Embryonic facial prominence (tissue), 1 donor: ENCODE measurements at regions not wholly inside any gene's neighbourhood (a gene's known extent, or its start where the extent isn't known, plus 50 kb on each side); places are given as distances from the start of the nearest gene placed in this dataset.
"Not testable (repeated sequence)": the region's sequence is repeated elsewhere in the genome, so short reads cannot be mapped to it uniquely, and the experiment has no call there.

Experiments used
- DNase-seq: peaks from one replicate; pipeline ENCODE4 v3.0.0-alpha.2; 2016; ENCODE audit errors: extremely low spot score

DNA sequence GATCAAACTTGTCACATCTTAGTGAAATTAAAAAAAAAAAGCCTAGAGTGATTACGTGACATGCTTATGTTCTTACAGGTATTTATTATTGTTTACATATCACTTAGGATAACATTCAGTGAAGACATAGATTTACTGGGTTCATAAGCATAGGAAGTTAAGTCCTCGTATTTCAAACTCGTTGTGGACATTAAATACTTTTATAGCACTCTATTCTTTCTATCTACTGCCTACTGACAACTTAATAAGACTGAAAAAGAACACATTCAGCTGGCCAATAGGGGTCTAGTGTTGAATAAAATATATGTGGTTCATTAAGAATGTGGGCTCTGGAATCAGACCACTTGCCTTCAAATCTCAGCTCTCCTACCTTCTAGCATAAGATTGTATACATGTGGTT lies 1927.4 kb downstream of the PCDH9 start:
- DNase-seq = no peak

- no peak for DNase-seq
These were observed 1928.6 kb downstream of the PCDH9 start for GRCh38 chr13:65301506-65301905.

DNA sequence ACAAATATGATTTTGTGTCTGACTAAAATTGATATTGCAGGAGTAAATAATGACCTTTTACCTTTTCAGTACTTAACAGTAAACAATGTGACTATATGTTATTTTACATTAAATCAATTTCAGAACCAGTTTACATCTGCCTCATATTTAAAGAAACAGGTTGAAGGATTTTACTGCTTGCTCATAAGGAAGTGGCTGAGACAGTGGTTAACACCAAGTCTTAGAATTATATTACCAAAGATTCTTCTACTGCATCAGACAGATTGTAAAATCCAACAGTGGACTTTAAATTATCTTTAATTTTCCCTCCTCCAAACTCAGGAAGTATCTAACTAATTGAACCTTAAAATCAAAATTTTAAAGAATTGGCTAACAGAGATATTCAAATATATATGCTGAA lies 1929.9 kb downstream of the PCDH9 start:
- no peak for DNase-seq

GRCh38 chr13:65293530-65294198 lies 1936.5 kb downstream of the PCDH9 start:
- DNase-seq = no peak

DNA sequence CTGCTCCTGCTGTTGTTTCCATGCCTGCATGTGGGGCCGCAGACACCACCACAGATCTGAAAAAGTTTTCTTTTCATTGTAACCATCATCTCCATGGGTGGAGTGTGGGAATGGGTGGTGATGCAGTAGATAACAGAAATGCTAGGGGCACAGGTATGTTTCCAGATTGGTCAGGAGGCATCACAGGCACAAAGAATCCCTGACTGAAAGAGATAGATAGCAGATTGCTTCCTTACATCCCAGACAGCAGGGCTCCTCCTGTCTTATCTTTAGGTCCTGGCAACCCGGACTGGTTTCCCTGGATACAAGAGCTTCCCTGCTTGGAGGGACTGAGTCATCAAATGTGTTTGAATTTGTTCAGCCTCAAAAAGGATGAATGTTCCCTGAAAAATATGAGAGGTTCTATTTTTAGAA lies 1937.6 kb downstream of the PCDH9 start:
- no peak for DNase-seq

DNA sequence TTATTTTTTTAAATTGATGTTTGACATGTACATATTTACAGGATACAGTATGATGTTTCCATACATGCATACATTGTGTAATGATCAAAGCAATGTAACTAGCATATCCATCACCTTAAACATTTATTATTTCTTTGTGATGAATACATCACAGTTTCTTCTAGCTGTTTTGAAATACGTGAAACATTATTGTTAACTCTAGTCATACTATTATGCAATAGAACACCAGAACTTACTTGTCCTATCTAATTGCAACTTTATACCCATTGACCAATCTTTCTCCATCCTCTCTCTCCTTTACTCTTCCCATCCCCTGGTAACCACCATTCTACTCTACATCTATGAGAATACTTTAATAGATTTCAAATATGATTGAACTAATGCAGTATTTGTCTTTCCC lies 1942.7 kb downstream of the PCDH9 start:
- no peak for DNase-seq

DNA sequence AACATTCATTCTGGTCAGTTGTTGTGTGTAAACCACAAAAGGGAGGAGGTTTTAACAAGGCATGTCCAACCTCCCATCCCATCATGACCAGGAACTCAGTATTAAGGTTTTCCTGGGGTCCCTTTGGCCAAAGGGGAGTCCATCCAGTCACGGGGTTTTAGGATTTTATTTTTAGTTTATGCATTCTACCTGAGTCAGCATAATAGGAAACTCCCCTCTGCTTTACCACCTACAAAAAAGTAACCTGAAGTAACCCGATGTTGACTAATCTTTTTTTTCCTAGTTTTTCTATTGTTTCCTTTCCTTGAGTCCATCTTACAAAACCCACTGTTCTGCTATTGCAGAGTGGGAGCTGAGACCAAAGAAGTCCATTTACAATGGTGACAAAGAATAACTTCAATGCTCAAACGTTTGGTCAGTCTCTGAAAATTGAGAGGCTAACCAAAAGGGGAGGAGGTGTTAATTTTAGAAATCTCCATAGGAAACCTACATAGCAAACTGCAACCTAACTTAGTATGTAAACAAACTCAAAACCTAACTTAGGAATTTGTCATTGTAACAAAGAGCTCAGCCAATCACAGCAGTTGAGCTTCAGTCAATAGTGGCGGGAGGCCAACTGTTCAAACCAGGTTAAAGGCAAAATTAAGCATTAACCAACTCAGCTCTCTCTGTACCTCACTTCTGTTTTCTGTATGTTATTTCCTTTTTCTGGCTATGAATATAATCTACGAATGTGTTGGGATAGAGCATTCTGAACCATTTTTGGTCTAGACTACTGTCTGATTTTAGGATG lies 1954.1 kb downstream of the PCDH9 start:
- DNase-seq = no peak

DNA sequence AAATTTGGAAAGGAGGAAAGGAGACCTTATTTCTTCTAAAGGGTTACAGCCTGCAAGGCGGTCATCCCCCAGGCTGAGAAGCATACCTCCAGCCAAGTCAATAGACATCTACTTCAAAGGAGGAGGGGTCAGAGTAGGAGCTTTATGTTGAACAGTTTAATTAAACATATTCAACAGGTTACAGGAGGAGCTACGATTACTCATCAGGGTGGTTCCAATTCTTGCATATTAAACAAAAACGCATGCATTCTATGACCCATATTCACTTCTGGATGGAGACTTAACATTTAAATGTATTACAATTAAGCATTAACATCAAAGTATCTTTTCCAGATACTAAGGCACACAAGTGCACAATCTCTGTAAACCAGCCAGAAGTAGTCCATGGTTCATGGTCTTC lies 1955.0 kb downstream of the PCDH9 start:
- DNase-seq = no peak

DNA sequence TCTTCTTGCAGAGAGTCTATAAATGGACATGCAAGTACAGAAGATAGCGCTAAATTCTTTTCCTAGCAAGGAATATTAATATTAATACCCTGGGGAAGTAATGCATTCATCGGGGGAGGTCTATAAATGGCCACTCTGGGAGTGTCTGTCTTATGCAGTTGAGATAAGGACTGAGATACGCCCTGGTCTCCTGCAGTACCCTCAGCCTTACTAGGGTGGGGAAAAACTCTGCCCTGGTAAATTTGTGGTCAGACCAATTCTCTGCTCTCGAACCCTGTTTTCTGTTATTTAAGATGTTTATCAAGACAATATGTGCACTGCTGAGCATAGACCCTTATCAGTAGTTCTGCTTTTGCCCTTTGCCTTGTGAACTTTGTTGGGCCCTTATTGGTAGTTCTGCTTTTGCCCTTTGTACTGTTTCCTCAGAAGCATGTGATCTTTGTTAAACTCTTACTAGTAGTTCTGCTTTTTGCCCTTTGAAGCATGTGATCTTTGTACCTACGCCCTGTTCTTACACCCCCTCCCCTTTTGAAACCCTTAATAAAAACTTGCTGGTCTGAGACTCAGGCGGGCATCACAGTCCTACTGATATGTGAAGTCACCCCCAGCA lies 1956.2 kb downstream of the PCDH9 start:
- not testable (repeated sequence) for DNase-seq

DNA sequence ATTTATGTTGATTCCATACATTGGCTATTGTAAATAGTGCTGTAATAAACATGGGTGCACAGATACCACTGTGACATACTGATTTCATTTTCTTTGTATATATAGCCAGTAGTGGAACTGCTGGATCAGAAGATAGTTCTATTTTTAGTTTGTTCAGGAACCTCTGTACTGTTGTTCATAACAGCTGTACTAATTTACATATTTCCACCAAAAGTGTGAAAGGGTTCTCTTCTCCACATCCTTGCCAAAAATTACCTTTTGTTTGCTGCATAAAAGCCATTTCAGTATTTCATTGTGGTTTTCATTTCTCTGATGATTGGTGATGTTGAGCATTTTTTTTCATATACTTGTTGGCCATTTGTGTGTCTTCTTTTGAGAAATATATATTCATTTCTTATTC lies 1962.1 kb downstream of the PCDH9 start:
- no peak for DNase-seq

DNA sequence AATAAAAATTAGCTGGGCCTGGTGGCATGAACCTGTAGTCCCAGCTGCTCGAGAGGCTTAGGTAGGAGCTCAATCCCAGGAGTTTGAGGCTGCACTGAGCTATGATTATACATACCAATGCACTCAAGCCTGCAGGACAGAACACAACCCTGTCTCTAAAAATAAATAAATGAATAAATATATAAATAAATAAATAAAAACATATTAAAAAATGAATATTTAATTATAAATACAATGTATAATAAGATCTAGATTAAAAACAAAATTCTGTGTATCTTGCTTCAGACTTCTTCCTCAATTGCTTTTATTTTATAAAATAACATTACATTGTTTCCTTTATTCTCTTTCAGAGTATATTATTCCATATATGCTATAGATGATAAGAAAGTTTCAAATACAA lies 1964.1 kb downstream of the PCDH9 start:
- DNase-seq = no peak

DNA sequence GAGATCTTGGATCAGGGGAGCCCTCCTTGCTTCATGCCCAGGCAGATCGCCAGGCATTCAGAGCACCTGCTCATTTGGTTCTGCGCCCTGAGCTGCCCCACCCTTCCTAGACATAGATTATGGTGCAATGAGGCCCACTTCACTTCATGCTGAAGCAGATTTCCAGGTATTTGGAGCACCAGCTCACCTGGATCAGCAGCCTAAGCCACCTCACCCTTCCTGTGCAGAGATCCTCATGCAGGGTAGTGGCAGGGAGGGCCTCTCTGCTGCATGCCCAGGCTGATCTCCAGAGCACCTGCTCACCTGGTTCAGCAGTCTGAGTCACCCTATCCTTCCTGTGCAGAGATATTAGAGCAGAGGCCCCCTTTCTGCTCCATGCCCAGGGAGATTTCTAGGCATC lies 1966.1 kb downstream of the PCDH9 start:
- DNase-seq = no peak

DNA sequence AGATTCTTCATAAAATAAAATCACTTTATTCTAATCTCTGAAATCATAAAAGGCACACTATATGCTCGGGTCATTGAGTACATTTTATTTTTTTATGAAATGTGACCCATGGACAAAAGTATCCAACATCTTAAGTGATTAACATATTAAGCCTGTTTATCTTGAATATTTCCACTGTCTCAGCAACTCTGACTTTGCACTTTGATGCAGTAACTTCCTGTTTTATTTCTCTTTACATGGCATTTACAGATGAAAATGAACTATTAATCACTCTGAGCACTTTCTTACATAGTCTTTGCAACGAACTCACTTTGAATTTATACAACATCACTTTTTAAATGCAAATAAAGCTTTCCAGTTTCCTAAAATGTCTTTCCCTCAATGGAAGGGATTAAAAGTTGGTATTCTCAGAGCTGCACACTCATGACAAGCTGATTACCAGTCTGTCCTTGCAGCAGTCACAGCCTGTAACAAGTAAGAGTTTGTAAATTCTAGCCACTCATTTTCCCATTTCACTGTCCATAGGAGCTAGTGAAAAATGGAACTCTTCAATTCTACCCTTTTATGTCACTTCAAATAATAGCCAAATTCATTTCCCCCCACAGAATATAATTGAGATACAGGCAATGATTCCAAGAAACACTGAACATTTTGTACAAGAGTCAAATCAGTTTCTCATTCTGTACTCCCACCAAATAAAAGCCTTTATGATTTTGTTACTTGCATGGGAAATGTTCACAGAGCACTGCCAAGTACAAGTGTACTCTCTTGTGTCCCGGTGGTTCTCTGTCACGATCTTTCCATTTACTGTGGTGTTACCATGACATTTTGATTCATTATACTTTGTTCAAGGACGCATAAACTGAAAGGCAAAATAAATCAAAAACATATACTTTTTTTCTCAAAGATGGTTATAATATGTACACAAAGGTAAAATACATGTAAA lies 1968.9 kb downstream of the PCDH9 start:
- no peak for DNase-seq

GRCh38 chr13:65240773-65241172 lies 1989.4 kb downstream of the PCDH9 start:
- DNase-seq = no peak

DNA sequence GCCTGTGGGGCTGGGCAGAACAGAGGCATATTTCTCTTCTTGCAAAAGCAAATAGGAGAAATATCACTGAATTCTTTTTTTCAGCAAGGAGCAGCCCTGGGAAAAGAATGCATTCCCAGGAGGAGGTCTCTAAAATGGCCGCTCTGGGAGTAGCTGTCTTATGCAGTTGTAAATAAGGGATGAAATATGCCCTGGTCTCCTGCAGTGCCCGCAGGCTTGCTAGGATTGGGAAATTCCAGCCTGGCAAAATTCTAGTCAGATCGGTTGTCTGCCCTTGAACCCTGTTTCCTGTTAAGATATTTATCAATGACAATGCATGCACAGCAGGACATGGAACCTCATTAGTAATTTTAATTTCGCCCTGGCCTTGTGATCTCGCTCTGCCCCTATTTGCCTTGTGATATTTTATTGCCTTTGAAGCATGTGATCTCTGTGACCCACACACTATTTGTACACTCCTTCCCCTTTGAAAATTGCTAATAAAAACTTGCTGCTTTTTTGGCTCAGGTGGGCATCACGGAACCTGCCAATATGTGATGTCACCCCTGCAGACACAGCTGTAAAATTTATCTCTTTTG lies 1993.2 kb downstream of the PCDH9 start:
- no peak for DNase-seq

- DNase-seq = no peak
These were observed 2012.6 kb downstream of the PCDH9 start for GRCh38 chr13:65217471-65217995.

GRCh38 chr13:65202845-65203244 lies 2027.3 kb downstream of the PCDH9 start:
- DNase-seq = not testable (repeated sequence)

GRCh38 chr13:65188721-65189120 lies 2041.4 kb downstream of the PCDH9 start:
- no peak for DNase-seq

GRCh38 chr13:65168026-65168425 lies 2062.1 kb downstream of the PCDH9 start:
- DNase-seq = no peak

- DNase-seq = no peak
These were observed 2063.5 kb downstream of the PCDH9 start for GRCh38 chr13:65166675-65167074.

GRCh38 chr13:65159803-65160202 lies 2070.3 kb downstream of the PCDH9 start:
- DNase-seq = no peak
